ENCODE measurements at regions not wholly inside any gene's neighbourhood (a gene's known extent, or its start where the extent isn't known, plus 50 kb on each side); places are given as distances from the start of the nearest gene placed in this dataset.

DNA sequence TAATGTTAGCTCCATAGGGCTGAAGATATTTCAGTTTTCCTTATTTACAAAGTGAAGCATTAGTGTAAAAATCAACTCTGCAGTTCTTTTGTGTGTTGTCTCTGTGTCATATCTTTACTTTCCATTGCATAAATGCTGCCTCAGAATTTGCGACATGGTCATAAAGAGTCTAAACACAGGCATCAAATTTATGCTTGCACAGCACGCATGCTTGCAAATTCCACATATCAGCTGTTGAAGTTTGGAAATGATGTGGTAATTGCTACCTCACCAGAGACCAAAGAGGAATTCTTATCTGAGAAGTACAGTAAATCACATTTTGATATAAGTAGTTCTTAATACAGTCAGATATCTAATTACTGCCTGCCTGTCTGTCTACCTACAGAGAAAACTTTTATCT, 348.2 kb upstream of the GRM3 start:
- no peak for FAIRE-seq
- ChIA-PET CTCF (no interaction called here), POLR2A (no interaction called here)
- no peak for DNase-seq (ENCODE audit: low read depth in 1 of 2, low spot score in 1 of 2)
- Histone ChIP-seq H3K4me1 (no peaks in the 10 kb centered on the region), H3K4me2 (no peak overlapping the region), H3K9me3 (no peaks in the 10 kb centered on the region), H3K4me3 (no peak overlapping the region), H3K27ac (no peak overlapping the region)
- no peak for ATAC-seq
- WGBS (ENCODE audit: missing lambda C conversion rate) = 48% methylated on average over 2 of the region's 2 CpGs
- no peak for TF ChIP-seq EHF (CRISPR knock-in tag; IDR thresholded peaks at IDR 0.05)
- no peak for TF ChIP-seq HOXB13 (CRISPR knock-in tag; IDR thresholded peaks at IDR 0.05; ENCODE audit: low read depth)
- no peak for TF ChIP-seq TFCP2L1 (CRISPR knock-in tag; IDR thresholded peaks at IDR 0.05)
- TF ChIP-seq HOXA7 (CRISPR knock-in tag; IDR thresholded peaks at IDR 0.05) = no peak
- no peak for TF ChIP-seq POLR2AphosphoS2 (conservative IDR thresholded peaks at IDR 0.05; ENCODE audit: low read length)
- TF ChIP-seq KDM5A (IDR thresholded peaks at IDR 0.05) = no peak
- TF ChIP-seq, protein P1, sequence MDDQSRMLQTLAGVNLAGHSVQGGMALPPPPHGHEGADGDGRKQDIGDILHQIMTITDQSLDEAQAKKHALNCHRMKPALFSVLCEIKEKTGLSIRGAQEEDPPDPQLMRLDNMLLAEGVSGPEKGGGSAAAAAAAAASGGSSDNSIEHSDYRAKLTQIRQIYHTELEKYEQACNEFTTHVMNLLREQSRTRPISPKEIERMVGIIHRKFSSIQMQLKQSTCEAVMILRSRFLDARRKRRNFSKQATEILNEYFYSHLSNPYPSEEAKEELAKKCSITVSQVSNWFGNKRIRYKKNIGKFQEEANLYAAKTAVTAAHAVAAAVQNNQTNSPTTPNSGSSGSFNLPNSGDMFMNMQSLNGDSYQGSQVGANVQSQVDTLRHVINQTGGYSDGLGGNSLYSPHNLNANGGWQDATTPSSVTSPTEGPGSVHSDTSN (IDR thresholded peaks at IDR 0.05) = no peak
- no peak for TF ChIP-seq EP300 (IDR thresholded peaks at IDR 0.05)
- TF ChIP-seq HDAC2 (IDR thresholded peaks at IDR 0.05) = no peak

DNA sequence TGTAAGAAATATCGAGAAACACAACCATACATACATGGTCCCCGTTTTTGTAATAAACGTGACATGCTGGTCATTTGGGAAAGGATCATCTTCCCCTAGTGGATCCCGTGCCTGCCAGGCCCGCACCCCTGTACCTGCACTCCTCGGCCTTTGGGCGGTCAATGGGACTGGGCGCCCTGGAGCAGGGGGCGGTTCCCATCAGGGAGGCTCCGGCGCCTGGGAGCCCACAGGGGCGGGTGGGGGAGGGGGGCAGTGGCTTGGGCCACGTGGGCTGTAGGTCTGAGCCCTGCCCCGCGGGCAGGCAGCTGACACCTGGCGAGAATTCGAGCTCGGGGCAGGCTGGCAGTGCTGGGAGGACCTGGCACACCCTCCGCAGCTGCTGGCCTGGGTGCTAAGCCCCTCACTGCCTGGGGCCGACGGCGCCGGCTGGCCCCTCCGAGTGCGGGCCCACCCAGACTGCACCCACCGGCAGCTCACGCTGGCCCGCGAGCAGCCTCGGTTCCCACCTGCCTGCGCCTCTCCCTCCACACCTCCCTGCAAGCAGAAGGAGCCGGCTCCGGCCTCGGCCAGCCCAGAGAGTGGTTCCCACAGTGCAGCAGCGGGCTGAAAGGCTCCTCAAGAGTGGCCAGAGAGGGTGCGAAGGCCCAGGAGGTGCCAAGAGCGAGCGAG, 361.6 kb upstream of the GRM3 start:
- H3K4me2 ChIP-seq = no peak overlapping the region
- DNase-seq (ENCODE audit: low read depth in 1 of 2, low spot score in 1 of 2) (no peak), ATAC-seq (no peak), FAIRE-seq (no peak)
- no peaks in the 10 kb centered on the region for H3K4me1 ChIP-seq
- 27% methylated on average over 12 of the region's 38 CpGs for WGBS (ENCODE audit: missing lambda C conversion rate)
- H3K4me3 ChIP-seq = no peak overlapping the region
- H3K9me3 ChIP-seq = no peaks in the 10 kb centered on the region
- TF ChIP-seq MYC (IDR thresholded peaks at IDR 0.05; ENCODE audit: borderline replicate concordance, low read length) (no peak), NR3C1 (IDR thresholded peaks at IDR 0.05) (no peak), JUNB (IDR thresholded peaks at IDR 0.05) (no peak), MAFK (IDR thresholded peaks at IDR 0.05; ENCODE audit: partially characterized antibody) (no peak), MAZ (IDR thresholded peaks at IDR 0.05; ENCODE audit: borderline replicate concordance, low read depth, low read length) (no peak), ESRRA (IDR thresholded peaks at IDR 0.05; ENCODE audit: borderline replicate concordance, low read length) (no peak), PHF8 (IDR thresholded peaks at IDR 0.05; ENCODE audit: borderline replicate concordance, low read depth) (no peak), TP53 (CRISPR knock-in tag; IDR thresholded peaks at IDR 0.05) (no peak), TFCP2L1 (CRISPR knock-in tag; IDR thresholded peaks at IDR 0.05) (no peak), HOXB13 (CRISPR knock-in tag; IDR thresholded peaks at IDR 0.05; ENCODE audit: low read depth) (no peak), JUN (IDR thresholded peaks at IDR 0.05) (no peak), EHMT2 (IDR thresholded peaks at IDR 0.05; ENCODE audit: low read depth) (no peak), ZC3H11A (IDR thresholded peaks at IDR 0.05) (no peak), HOXB5 (CRISPR knock-in tag; IDR thresholded peaks at IDR 0.05) (no peak), HOXA7 (CRISPR knock-in tag; IDR thresholded peaks at IDR 0.05) (no peak)
- TF ChIP-seq, protein P2, sequence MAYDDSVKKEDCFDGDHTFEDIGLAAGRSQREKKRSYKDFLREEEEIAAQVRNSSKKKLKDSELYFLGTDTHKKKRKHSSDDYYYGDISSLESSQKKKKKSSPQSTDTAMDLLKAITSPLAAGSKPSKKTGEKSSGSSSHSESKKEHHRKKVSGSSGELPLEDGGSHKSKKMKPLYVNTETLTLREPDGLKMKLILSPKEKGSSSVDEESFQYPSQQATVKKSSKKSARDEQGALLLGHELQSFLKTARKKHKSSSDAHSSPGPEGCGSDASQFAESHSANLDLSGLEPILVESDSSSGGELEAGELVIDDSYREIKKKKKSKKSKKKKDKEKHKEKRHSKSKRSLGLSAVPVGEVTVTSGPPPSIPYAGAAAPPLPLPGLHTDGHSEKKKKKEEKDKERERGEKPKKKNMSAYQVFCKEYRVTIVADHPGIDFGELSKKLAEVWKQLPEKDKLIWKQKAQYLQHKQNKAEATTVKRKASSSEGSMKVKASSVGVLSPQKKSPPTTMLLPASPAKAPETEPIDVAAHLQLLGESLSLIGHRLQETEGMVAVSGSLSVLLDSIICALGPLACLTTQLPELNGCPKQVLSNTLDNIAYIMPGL (CRISPR knock-in tag; IDR thresholded peaks at IDR 0.05; ENCODE audit: borderline replicate concordance) = no peak
- TF ChIP-seq, protein P3, sequence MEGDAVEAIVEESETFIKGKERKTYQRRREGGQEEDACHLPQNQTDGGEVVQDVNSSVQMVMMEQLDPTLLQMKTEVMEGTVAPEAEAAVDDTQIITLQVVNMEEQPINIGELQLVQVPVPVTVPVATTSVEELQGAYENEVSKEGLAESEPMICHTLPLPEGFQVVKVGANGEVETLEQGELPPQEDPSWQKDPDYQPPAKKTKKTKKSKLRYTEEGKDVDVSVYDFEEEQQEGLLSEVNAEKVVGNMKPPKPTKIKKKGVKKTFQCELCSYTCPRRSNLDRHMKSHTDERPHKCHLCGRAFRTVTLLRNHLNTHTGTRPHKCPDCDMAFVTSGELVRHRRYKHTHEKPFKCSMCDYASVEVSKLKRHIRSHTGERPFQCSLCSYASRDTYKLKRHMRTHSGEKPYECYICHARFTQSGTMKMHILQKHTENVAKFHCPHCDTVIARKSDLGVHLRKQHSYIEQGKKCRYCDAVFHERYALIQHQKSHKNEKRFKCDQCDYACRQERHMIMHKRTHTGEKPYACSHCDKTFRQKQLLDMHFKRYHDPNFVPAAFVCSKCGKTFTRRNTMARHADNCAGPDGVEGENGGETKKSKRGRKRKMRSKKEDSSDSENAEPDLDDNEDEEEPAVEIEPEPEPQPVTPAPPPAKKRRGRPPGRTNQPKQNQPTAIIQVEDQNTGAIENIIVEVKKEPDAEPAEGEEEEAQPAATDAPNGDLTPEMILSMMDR (IDR thresholded peaks at IDR 0.05) = no peak
- POLR2A ChIA-PET = no interaction called here
- no peak overlapping the region for H3K27ac ChIP-seq
- CTCF ChIA-PET = no interaction called here

All from A549 (cell line).